Nephron (organoid): ENCODE measurements at regions not wholly inside any gene's neighbourhood (a gene's known extent, or its start where the extent isn't known, plus 50 kb on each side); places are given as distances from the start of the nearest gene placed in this dataset.

Experiments
- H3K27ac Mint-ChIP-seq, 3 experiments: 2 replicates each; pipeline ENCODE4 v1.8.0; 2020; ENCODE audit warnings: mixed read lengths in 3 of 3, mild to moderate bottlenecking in 2 of 3, moderate library complexity in 1 of 3
- H3K27me3 Mint-ChIP-seq: 2 replicates; pipeline ENCODE4 v1.8.0; 2021; ENCODE audit warnings: low read depth, mild to moderate bottlenecking, moderate library complexity, mixed read lengths
- H3K36me3 Mint-ChIP-seq: 2 replicates; pipeline ENCODE4 v1.8.0; 2020; ENCODE audit warnings: low read depth, mixed read lengths
- H3K4me1 Mint-ChIP-seq: 2 replicates; pipeline ENCODE4 v1.8.0; 2020; ENCODE audit warnings: mixed read lengths
- H3K4me3 Mint-ChIP-seq, 3 experiments: 2 replicates each; pipeline ENCODE4 v1.8.0; 2020; ENCODE audit warnings: mild to moderate bottlenecking in 3 of 3, mixed read lengths in 3 of 3, moderate library complexity in 2 of 3
- H3K9me3 Mint-ChIP-seq: 2 replicates; pipeline ENCODE4 v1.8.0; 2020; ENCODE audit warnings: mixed read lengths
- TF ChIP-seq, protein P1 (sequence below), 3 experiments: fragments of 200-600 bp; sonication (generic); IDR thresholded peaks; one replicate each; pipeline ENCODE4 v1.5.0; 2021; ENCODE audit warnings: antibody characterized with exemption in 3 of 3; ENCODE audit not compliant: unreplicated experiment in 3 of 3

DNA sequence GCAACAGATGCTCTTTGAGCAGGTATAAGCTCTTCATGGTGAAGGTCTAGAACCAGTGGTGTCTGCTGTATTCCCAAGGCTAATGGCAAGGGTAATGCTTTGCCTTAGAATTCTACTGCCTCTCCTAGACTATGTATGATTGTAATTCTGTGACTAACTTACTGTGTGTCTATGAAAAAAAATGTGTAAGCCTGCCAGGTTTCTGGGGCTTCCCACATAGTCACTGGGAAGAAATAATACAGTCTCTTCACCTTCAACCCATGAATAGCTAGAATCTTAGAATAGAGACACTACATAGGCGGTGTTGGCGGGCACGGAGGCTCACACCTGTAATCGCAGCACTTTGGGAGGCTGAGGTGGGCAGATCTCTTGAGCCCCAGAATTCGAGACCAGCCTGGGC is 84.1 kb downstream of the C11orf91 start:
- no peaks in the 10 kb centered on the region for H3K27me3 Mint-ChIP-seq
- TF ChIP-seq, protein P1, sequence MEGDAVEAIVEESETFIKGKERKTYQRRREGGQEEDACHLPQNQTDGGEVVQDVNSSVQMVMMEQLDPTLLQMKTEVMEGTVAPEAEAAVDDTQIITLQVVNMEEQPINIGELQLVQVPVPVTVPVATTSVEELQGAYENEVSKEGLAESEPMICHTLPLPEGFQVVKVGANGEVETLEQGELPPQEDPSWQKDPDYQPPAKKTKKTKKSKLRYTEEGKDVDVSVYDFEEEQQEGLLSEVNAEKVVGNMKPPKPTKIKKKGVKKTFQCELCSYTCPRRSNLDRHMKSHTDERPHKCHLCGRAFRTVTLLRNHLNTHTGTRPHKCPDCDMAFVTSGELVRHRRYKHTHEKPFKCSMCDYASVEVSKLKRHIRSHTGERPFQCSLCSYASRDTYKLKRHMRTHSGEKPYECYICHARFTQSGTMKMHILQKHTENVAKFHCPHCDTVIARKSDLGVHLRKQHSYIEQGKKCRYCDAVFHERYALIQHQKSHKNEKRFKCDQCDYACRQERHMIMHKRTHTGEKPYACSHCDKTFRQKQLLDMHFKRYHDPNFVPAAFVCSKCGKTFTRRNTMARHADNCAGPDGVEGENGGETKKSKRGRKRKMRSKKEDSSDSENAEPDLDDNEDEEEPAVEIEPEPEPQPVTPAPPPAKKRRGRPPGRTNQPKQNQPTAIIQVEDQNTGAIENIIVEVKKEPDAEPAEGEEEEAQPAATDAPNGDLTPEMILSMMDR (IDR thresholded peaks at IDR 0.05; ENCODE audit: unreplicated experiment in 3 of 3) = no peak
- no peaks in the 10 kb centered on the region for H3K9me3 Mint-ChIP-seq
- H3K27ac Mint-ChIP-seq = no peak overlapping the region
- no peaks in the 10 kb centered on the region for H3K36me3 Mint-ChIP-seq
- peaks cover 24% of the 10 kb centered on the region for H3K4me1 Mint-ChIP-seq
- H3K4me3 Mint-ChIP-seq = no peak overlapping the region

DNA sequence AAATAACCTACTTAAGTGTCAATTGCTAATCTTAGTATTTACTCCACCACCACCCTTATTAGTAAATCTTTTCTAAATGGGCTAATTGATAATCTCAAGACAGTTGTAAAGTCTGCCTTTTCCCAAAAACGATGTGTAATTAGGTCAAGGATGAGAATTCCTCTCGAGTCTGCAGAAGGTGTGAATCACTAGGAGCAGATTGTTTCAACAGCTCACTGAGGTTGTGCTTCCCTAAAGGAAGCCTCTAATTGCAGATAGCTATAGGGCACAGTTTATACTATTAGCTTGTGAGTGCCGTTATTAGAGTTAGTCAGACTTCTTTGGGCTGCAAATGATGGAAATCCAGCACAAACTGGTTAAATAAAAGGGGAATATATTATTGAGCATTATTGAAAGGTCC is 84.9 kb downstream of the C11orf91 start:
- no peak overlapping the region for H3K4me3 Mint-ChIP-seq
- H3K27me3 Mint-ChIP-seq = no peaks in the 10 kb centered on the region
- peaks cover 16% of the 10 kb centered on the region for H3K4me1 Mint-ChIP-seq
- H3K9me3 Mint-ChIP-seq = no peaks in the 10 kb centered on the region
- no peaks in the 10 kb centered on the region for H3K36me3 Mint-ChIP-seq
- TF ChIP-seq, protein P1 (IDR thresholded peaks at IDR 0.05; ENCODE audit: unreplicated experiment in 3 of 3) = no peak
- no peak overlapping the region for H3K27ac Mint-ChIP-seq

DNA sequence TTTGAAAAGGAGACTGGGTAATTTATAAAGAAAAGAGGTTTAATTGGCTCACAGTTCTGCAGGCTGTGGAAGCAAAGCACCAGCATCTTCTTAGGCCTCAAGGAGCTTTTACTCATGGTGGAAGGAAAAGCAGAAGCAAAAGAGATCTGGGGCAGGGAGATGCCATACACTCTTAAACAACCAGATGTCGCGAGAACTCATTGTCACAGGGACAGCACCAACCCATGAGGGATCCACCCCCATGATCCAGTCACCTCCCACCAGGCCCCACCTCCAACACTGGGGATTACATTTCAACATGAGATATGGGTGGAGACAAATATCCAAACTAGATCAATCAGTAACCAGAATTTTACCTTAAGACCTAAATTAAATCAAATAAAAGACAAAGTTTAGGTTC is 87.2 kb downstream of the C11orf91 start:
- H3K27ac Mint-ChIP-seq = no peak overlapping the region

DNA sequence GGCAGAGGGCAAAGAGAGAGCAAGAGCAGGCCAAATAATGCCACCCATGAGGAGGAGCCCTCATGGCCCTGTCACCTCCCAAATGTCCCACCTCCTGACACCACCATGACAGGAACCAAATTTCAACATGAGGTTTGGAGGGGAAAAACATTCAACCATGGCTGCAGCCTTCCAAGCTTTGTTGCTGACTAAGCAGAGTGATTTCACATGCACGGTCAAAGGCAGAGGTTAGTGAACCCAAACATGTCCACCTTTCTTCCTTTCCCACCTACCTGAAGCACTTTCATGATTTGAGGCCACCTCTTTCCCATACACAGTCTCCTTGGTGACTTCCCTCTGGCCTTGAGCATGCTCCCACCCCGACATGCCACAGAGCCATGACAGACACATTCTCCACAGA is 89.7 kb downstream of the C11orf91 start:
- no peak overlapping the region for H3K27ac Mint-ChIP-seq
- H3K36me3 Mint-ChIP-seq = peaks cover 3% of the 10 kb centered on the region
- peaks cover 3% of the 10 kb centered on the region for H3K4me1 Mint-ChIP-seq
- no peak overlapping the region for H3K4me3 Mint-ChIP-seq
- TF ChIP-seq, protein P1 (IDR thresholded peaks at IDR 0.05; ENCODE audit: unreplicated experiment in 3 of 3) = no peak
- H3K9me3 Mint-ChIP-seq = no peaks in the 10 kb centered on the region
- H3K27me3 Mint-ChIP-seq = no peaks in the 10 kb centered on the region

More for the DNA sequence above, 87.2 kb downstream of the C11orf91 start:
- Mint-ChIP-seq H3K4me1 (peaks cover 4% of the 10 kb centered on the region), H3K9me3 (no peaks in the 10 kb centered on the region), H3K4me3 (no peak overlapping the region), H3K27me3 (no peaks in the 10 kb centered on the region), H3K36me3 (no peaks in the 10 kb centered on the region)
- TF ChIP-seq, protein P1 (IDR thresholded peaks at IDR 0.05; ENCODE audit: unreplicated experiment in 3 of 3) = no peak

DNA sequence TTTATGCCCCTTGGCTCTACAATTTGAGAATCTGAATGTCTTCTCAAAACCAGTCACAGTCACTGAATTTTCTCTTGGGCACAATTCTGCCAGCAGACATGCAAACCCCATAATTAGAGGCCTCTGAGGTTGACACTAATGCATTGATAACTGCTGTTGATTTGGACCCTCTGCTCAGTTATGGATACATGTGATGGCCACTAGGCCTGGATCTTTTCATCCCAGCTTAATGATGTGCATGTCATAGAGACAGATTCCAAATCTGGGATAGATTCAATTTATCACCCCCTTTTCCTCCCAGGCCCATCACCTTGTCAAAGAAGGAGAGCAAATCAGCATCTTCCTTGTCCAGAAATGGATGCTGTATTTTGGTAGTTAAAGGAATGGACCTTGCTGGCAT is 92.2 kb downstream of the C11orf91 start:
- Mint-ChIP-seq H3K4me1 (peaks cover 7% of the 10 kb centered on the region), H3K9me3 (no peaks in the 10 kb centered on the region), H3K4me3 (no peak overlapping the region), H3K27me3 (no peaks in the 10 kb centered on the region), H3K36me3 (peaks cover 3% of the 10 kb centered on the region), H3K27ac (no peak overlapping the region)
- TF ChIP-seq, protein P1 (IDR thresholded peaks at IDR 0.05; ENCODE audit: unreplicated experiment in 3 of 3) = no peak

DNA sequence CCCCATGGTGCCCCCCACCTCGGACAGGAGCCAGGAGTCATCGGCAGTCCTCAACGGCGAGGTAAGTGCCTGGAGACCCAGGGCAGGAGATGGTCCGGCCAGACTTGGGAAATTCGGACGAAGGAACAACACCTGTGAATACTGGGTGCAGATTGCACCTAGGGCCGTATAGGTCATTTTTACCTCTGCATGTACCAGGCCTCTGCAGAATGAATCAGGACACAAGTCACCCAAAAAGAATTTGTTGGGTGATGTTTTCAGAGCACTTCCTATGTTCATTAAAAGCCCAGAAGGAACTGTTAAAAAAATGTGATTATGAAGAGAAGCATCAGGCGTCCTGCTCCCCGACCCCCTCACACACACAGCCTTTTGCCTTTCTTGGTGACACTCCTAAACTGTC is 93.9 kb downstream of the C11orf91 start:
- Mint-ChIP-seq H3K27me3 (no peaks in the 10 kb centered on the region), H3K4me1 (peaks cover 7% of the 10 kb centered on the region), H3K9me3 (no peaks in the 10 kb centered on the region), H3K36me3 (peaks cover 3% of the 10 kb centered on the region), H3K27ac (no peak overlapping the region), H3K4me3 (no peak overlapping the region)
- TF ChIP-seq, protein P1 (IDR thresholded peaks at IDR 0.05; ENCODE audit: unreplicated experiment in 3 of 3) = no peak
